Loucy (cell line): ENCODE measurements at regions not wholly inside any gene's neighbourhood (a gene's known extent, or its start where the extent isn't known, plus 50 kb on each side); places are given as distances from the start of the nearest gene placed in this dataset.

Experiments
- CTCF ChIP-seq: fragments of 200-600 bp; sonication (generic); conservative IDR thresholded peaks from 2 replicates; pipeline ENCODE4 v1.5.1; 2014; ENCODE audit warnings: mild to moderate bottlenecking, antibody characterized with exemption, low read length
- EZH2phosphoT487 ChIP-seq: fragments of 200-600 bp; IDR thresholded peaks from 2 replicates; pipeline ENCODE4 v1.6.1; 2018; ENCODE audit warnings: antibody characterized with exemption, mild to moderate bottlenecking, moderate library complexity, borderline replicate concordance

- TF ChIP-seq CTCF (no peak), EZH2phosphoT487 (no peak)
Measured at GRCh38 chr16:55942821-55943220, 67.6 kb upstream of the CES5A start.
